MCF 10A (cell line): ENCODE measurements at regions not wholly inside any gene's neighbourhood (a gene's known extent, or its start where the extent isn't known, plus 50 kb on each side); places are given as distances from the start of the nearest gene placed in this dataset.

Experiments
- BruUV-seq: library from RNA; stranded (reverse); fragments of 400-500 nt; replicated peaks from 2 replicates; lab custom pipeline; 2021; lab: Mats Ljungman, UMichigan
- CTCF ChIA-PET: fragments of 300-600 bp; sonication (Branson Sonifier 250); formaldehyde crosslinking; extraction: SDS; loops from one replicate; lab custom pipeline; 2021; ENCODE audit warnings: antibody characterized with exemption, inconsistent platforms; lab: Yijun Ruan, JAX
- POLR2A ChIA-PET: fragments of 300-600, 350-650 bp; sonication (Branson Sonifier 250); formaldehyde crosslinking; extraction: SDS; loops from one replicate; lab custom pipeline; 2020; ENCODE audit warnings: antibody characterized with exemption, inconsistent platforms; lab: Yijun Ruan, JAX
- DNase-seq: peaks from one replicate; pipeline ENCODE4 v3.0.0-alpha.2; 2018; ENCODE audit not compliant: unreplicated experiment
- H3K27ac Mint-ChIP-seq: one replicate; pipeline ENCODE4 v1.8.0; 2022; ENCODE audit warnings: mild to moderate bottlenecking, low read depth, mixed read lengths; ENCODE audit not compliant: unreplicated experiment
- H3K27me3 Mint-ChIP-seq: one replicate; pipeline ENCODE4 v1.8.0; 2022; ENCODE audit warnings: mixed read lengths; ENCODE audit not compliant: insufficient read depth, unreplicated experiment
- H3K36me3 Mint-ChIP-seq: one replicate; pipeline ENCODE4 v1.8.0; 2022; ENCODE audit warnings: mild to moderate bottlenecking, moderate library complexity, mixed read lengths; ENCODE audit not compliant: insufficient read depth, unreplicated experiment
- H3K4me1 Mint-ChIP-seq: one replicate; pipeline ENCODE4 v1.8.0; 2022; ENCODE audit warnings: mixed read lengths; ENCODE audit not compliant: insufficient read depth, unreplicated experiment
- H3K4me3 Mint-ChIP-seq: one replicate; pipeline ENCODE4 v1.8.0; 2022; ENCODE audit warnings: mild to moderate bottlenecking, moderate library complexity, mixed read lengths; ENCODE audit not compliant: unreplicated experiment
- H3K9me3 Mint-ChIP-seq: one replicate; pipeline ENCODE4 v1.8.0; 2022; ENCODE audit warnings: mixed read lengths; ENCODE audit not compliant: unreplicated experiment
- CTCF ChIP-seq: fragments of 200-600 bp; IDR thresholded peaks from one replicate; pipeline ENCODE4 v1.8.0; 2022; ENCODE audit warnings: antibody characterized with exemption, mild to moderate bottlenecking; ENCODE audit not compliant: unreplicated experiment
- intact Hi-C: fragments of 100-400 bp; cut with micrococcal nuclease; formaldehyde crosslinking; loops from 2 replicates; pipeline ENCODE4 v1.14.1; 2022

GRCh38 chr13:68359105-68359504 lies 1129.0 kb upstream of the PCDH9 start:
- TF ChIP-seq CTCF, result no peak
- POLR2A ChIA-PET, result no interaction called here
- Mint-ChIP-seq H3K27ac (no peak overlapping the region), H3K4me1 (peaks cover 12% of the 10 kb centered on the region), H3K27me3 (no peaks in the 10 kb centered on the region), H3K4me3 (no peak overlapping the region), H3K36me3 (no peaks in the 10 kb centered on the region), H3K9me3 (no peaks in the 10 kb centered on the region)
- BruUV-seq, result no TSS peak
- no peak for DNase-seq
- CTCF ChIA-PET, result interaction anchor here (0.6 kb wide), 1 partner anchor 9 kb away, joined by 3 read pairs; no protein-coding TSS in a partner anchor
- intact Hi-C loops, result no loop called here

- ChIA-PET CTCF (no interaction called here), POLR2A (no interaction called here)
- peak; percentile 17 for DNase-seq
- Mint-ChIP-seq H3K4me3 (no peak overlapping the region), H3K27ac (no peak overlapping the region), H3K36me3 (no peaks in the 10 kb centered on the region), H3K27me3 (no peaks in the 10 kb centered on the region), H3K9me3 (no peaks in the 10 kb centered on the region), H3K4me1 (peaks cover 12% of the 10 kb centered on the region)
- BruUV-seq, result no TSS peak
- TF ChIP-seq CTCF, result no peak
- intact Hi-C loops, result no loop called here
Observed at GRCh38 chr13:68358294-68358705, 1128.2 kb upstream of the PCDH9 start.

- ChIA-PET POLR2A (interaction anchor here (0.6 kb wide), 1 partner anchor 19 kb away, joined by 3 read pairs; no protein-coding TSS in a partner anchor), CTCF (no interaction called here)
- BruUV-seq, result no TSS peak
- Mint-ChIP-seq H3K27me3 (no peaks in the 10 kb centered on the region), H3K4me1 (no peaks in the 10 kb centered on the region), H3K4me3 (no peak overlapping the region), H3K27ac (no peak overlapping the region), H3K9me3 (no peaks in the 10 kb centered on the region), H3K36me3 (no peaks in the 10 kb centered on the region)
- TF ChIP-seq CTCF, result no peak
- intact Hi-C loops, result no loop called here
- no peak for DNase-seq
Observed at GRCh38 chr13:68350554-68350953, 1120.4 kb upstream of the PCDH9 start.

GRCh38 chr13:68347220-68347619 lies 1117.1 kb upstream of the PCDH9 start:
- POLR2A ChIA-PET, result no interaction called here
- no peak for DNase-seq
- Mint-ChIP-seq H3K4me1 (no peaks in the 10 kb centered on the region), H3K27ac (no peak overlapping the region), H3K9me3 (peaks cover 9% of the 10 kb centered on the region), H3K4me3 (no peak overlapping the region), H3K36me3 (no peaks in the 10 kb centered on the region), H3K27me3 (no peaks in the 10 kb centered on the region)
- intact Hi-C loops, result no loop called here
- no TSS peak for BruUV-seq
- CTCF ChIA-PET, result interaction anchor here (1.3 kb wide), 1 partner anchor 25 kb away, joined by 6 read pairs; no protein-coding TSS in a partner anchor
- TF ChIP-seq CTCF, result no peak
